Right renal pelvis (tissue), 4 donors: ENCODE measurements at regions not wholly inside any gene's neighbourhood (a gene's known extent, or its start where the extent isn't known, plus 50 kb on each side); places are given as distances from the start of the nearest gene placed in this dataset.

Experiments
- DNase-seq, 4 donors: peaks; one replicate each; pipeline ENCODE4 v3.0.0-alpha.2; 2013; ENCODE audit warnings: low read depth in 4 of 4, low spot score in 3 of 4, missing footprints in 1 of 4

DNA sequence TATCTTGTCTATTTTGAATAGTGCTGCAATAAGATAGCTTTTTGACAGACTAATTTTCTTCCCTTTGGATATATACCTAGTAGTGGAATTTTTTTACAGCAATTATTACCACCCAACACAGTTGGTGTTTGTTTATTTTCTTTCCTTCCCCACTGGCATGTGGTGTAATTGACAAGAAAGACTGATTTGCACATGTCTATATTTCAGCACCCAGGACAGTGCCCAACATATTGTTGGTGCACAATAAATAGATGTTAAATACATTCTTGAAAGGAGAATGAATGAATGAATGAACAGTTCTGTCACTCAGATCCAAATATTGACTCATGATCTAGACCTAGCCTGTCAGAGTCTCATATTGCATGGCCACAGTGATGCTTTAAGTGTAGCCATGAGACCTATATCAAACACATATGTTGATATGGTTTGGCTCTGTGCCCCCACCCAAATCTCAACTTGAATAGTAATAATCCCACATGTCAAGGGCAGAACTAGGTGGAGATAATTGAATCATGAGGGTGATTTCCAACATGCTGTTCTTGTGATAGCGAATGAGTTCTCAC is 538.2 kb downstream of the NYAP2 start:
- no peak for DNase-seq

DNA sequence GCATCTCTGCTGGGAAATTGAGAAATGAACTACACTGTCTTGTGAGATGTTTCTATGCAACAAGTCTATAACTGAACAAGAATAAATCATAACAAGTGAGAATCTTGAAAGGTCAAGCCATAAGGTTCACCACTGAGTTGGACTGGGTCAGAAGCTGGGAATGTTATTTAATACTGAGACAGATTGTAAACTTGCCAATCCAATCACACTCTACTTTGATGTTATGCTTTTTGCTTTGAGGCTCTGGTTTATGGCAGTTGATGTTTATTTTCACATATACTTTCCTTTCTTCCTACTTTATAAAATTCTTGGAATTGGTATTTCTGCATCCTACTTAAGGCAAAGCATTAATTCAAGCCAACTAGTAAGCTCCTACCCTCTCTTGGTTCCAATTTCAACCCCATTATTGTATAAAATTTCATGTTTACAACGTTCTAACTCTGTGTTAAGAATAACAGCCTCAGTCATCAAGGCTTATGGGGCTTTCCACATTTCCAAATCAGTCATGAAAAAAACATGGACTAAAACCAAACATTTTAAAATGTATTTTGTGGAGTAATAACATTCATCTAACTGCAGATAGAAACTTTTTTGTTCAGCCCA is 533.4 kb downstream of the NYAP2 start:
- DNase-seq, result no peak

DNA sequence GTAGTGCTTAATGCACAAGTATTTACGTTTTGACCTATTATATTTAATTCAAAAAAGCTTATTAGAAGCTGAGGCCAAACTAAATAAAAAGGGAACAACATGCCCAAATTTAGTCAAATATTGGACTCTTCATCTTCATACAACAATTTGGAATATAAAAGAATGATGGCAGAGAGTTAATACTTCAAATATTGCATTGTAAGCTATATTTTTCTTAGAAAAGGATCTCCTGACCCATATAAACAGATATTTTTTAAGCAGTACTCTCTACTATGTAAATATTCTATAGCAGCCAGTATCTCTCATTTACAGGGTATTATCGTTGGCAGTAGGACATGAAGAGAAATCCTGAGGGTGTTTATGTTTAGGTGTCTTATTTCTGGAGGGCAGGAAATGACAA is 531.2 kb downstream of the NYAP2 start:
- DNase-seq, result no peak

DNA sequence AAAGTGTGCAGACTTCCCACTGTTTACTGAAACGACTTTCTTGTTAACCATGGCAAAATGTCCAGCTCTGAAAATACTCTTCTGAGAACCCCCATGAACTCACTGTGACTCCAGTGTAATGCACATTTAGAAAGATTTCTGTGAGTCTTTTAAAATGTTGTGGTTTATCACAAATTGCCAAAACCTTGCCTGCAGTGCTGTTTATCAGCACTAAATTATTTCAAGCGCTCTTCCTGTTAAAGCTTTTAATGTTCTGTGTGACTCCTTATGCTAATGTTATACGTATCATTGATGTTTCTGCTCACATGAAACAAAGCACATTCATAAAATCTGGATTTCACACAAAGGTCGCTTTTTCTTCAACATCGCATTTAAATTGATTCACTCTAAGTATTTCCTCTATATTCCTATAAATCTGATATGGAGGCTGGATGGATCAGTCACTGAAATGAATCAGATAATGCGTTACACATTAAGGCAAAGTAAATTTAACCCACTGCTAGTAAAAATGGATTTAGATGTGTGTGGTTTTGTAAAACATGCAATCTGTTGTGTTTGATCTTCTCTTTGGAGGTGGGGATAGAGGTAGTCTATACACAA is 521.2 kb downstream of the NYAP2 start:
- peak in 1 of 4 donors; percentile 6 for DNase-seq

DNA sequence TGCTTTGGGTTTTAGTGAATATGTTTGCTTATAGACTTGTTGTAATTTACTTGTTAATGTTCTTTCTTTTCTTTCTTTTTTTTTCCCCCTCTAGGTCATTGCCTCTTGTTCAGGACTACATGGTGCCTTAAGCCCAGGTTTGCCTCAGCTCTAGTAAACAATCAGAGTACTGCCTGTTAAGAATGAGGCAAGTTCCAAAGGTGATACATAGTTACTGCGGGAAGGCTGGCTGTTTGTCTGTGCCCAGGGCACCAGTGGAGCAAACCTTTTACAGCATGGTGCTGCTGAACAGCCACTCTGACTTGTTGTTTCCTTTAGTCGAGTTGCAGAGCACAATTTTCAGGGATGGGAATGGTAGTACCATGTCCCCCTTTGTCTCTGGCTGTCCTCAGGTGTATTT is 517.2 kb downstream of the NYAP2 start:
- DNase-seq, result no peak

DNA sequence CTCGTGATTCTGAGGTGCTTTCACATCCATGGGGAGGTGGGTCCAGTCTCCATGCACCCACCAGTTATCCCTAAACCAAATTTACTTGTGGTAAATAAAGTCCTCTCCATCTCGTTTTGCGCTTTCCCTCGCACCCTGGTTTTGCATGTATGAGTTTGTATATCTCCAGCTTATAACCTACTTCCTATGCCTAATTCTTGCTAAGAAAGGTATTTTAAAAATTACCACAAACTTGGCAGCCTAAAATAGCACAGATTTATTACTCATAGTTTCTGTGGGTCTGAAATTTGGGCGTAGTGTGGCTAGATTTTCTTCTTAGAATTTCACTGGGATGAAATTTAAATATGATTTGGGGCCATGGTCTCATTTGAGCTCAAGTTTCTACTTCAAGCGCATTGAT is 511.5 kb downstream of the NYAP2 start:
- DNase-seq, result no peak

DNA sequence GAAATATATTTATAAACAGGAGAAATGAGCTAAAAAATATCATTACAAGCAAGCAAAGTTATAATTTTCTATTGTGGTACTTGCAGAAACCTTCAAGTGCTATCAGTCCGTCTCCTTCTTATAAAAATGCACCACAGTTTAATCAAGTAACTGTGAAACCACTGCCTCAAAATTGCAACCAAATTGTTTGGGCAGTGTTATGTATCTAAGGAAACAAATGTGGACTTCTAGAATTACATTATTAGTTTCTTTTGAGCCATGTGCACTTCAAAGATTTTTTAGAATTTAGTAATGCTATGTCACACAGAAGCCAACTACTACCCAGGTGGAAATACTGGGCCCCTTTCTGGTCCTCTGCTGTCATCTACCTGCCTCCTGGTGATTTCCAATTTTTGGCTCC is 495.6 kb downstream of the NYAP2 start:
- DNase-seq, result no peak

DNA sequence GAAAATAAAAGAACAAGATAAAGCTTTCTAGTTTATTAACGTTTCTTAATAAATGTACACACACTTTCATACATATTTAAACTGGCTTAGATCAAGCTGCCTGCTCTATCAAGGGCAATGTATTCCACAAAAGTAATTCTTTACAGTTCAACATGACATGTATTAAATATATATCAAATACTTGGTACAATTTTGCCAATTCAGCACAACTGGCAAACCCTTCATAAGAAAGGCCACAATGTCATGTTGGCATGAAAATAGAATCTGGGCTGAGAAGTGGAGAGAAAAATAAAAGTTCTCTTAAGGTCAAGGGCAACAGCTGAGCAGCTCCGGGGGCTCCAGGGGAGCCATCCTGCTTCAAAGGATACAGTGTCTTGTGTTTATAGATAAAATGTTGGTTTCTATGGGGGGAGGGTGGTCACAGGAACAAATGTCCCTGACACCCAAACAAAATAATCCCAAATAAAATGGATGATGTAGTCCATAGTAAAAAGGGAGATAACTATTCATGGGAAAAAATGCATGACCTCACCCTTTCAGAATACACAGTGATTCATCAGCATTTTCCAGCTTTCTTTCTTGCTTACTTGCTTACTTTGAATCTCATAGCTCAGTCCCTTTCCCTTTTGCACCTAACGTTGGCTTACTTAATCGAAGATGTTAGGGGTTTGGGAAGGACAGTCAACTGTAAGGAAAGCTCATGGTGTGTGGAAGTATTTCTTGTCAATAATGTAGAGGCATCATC is 494.9 kb downstream of the NYAP2 start:
- no peak for DNase-seq

DNA sequence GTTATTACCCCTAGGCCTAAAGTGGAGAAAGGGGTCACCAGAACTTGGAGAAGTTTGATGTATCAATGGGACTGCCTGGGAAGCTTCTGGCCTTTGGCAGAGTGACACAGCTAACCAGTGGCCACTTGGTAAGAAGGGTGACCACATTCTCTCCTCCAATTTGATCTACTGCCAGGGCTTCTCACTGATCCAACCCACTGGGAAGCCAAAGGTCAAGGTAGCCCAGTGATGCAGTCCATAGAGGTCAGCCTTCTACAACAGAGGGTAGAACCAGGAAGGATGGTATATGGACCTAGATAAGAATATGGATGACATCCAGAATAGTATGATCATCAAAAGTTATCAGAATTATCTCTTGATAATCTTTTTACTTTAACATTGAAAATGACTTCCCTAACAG is 493.6 kb downstream of the NYAP2 start:
- no peak for DNase-seq

DNA sequence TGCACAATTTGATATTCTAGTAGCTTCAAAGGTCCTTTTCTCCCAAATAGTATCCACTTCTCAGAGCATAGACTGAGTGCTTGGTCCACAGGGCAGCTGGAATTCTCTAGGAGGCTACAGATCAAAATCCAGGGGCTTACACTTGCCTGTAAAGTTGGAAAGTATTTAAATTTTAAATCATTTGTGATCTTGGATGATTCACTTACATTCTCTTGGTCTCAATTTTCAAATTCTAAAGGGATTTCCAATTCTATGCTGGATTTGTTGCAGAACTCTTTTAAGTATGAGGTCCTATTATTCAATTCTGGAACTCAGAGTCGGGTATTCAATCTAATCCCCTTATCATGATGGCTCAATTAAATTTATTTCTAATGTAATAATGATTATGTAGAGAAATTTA is 492.3 kb downstream of the NYAP2 start:
- DNase-seq, result no peak

DNA sequence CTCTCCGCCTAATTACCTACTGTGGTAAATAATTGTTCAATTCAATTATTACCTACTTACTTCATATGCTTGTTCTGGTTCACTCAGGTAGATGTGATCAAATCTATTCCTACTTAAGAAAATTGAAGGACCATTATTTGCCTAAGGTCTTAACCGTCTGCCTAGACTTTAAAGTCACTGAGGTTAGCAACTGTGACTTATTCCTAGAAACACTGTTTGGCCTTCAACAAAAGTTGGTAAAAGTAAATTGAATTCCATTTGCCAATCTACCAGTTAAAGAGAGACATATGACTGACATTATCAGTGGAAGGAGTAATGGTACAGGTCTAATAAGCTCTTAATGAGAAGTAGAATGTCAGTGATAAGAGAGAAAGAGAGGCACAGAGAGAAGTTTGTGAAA is 491.5 kb downstream of the NYAP2 start:
- no peak for DNase-seq

DNA sequence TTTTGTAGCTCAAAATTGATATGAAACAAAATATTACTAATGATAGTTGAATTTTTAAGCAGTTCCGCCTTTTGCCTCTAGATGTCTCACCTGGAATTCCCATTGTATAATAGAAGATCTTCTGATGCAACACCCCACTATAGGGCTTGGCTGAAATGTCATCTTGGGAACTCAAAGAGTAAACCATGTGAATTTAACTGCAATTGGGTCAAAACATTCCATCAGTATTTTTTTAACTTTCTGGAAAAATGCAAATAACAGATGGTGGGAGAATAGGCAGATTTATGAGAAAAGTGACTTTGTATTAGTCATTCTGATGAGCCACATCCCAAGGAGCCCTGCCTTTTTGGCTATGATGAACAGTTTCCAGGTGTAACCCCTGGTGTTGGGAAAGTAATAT is 489.9 kb downstream of the NYAP2 start:
- DNase-seq, result peak in 1 of 4 donors; percentile 12

DNA sequence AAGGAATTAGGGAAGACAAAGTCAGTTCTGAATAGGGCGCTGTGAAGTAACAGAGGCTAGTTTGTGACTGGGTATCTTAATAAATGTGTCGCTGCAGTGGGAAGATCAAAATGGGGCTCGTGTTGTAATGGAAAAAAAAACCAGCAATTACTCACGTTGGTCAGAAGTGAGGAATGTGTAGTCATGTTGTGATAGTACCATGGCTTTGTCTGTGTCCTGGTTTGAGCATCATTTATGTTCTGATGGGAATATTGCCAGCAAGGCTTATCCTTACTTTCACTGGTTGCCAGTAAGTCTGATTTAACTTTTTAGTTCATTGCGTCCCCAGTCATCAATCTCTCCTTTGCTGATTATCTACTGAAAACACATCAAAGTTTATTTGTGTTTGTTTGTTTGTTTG is 467.6 kb downstream of the NYAP2 start:
- DNase-seq, result no peak

DNA sequence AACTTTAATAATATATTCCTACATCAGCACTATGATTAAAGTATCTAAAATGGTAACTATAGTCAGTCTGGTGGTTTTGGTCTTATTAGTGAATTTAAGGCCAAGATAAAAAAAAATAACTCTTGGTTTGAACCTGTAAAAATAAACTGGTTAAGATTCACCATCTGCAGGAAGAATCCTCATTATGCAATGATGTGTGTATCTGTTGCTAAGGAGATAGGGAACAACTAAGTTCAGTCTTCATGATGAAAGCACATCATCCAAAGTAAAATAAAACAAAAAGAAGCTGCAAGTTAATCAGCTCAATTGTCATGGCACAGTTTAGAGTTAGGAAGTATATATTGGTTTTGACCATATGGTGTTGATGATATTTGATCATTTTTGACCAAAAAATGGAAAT is 466.0 kb downstream of the NYAP2 start:
- DNase-seq, result no peak

DNA sequence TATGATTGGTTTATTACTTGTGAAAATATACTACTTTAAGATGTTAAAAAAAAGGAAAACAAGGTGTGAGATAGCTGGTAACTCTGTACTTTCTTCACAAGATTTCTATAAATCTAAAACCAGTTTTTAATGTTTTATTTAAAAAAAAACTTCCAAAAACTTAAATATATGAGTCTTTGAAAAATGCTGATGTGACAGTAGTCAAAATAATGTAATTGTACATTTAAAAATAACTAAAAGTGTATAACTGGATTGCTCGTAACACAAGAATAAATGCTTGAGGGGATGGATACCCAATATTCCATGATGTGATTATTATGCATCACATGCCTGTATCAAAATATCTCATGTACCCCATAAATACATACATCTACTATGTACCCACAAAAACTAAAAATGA is 464.9 kb downstream of the NYAP2 start:
- DNase-seq, result no peak

DNA sequence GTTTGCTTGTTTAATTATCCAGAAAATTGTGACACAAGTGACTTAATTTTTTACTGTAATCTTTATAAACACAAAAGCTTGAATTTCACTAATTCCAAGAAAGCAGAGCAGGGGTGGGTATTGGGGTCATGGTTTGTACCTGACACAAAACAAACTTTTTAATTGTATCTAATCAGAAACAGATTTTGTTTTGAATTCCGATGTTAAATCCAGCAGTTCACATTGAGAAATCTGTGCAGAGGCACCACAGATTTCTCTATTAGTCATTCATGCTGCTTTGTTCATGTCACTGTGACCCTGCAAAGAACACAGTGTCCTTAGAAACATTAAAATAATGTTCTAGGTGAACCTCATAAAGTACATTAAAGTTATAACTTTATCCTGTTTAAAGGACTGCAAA is 443.4 kb downstream of the NYAP2 start:
- no peak for DNase-seq

DNA sequence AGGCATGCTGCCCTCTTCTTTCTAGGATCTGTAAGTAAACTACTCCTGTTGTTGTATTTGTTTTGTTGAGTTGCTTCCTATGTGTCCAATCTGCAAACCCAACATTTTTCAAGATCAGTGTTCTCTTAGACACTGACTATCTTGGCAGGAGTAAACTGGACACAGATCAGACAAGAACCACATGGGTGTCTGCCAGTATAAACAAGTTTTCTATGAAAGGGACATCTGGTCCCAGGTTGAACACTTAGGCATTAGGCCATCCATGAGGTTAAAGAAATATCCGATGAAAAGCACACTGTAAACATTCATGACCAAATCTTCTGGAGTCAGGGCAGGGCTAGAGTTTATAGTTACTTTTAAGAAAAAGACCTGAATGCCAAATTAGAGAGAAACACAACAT is 441.8 kb downstream of the NYAP2 start:
- DNase-seq, result no peak

DNA sequence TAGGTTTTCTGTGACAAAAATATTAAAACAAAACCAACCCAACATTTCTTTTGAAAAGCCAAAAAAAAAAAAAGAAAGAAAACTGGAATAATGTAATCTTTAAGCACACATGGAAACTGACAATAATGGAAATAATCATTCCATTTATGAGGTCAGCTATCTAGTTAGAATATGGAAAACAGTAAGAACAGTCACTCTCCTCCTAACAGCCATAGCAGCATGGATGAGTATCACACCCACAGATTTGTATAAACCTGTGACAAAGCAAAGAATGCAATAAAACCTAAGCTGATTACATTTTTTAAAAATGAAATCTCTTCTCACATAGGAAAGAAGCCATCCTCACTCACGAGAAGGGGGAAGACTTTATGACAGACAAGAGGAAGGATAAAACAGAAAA is 437.8 kb downstream of the NYAP2 start:
- no peak for DNase-seq

DNA sequence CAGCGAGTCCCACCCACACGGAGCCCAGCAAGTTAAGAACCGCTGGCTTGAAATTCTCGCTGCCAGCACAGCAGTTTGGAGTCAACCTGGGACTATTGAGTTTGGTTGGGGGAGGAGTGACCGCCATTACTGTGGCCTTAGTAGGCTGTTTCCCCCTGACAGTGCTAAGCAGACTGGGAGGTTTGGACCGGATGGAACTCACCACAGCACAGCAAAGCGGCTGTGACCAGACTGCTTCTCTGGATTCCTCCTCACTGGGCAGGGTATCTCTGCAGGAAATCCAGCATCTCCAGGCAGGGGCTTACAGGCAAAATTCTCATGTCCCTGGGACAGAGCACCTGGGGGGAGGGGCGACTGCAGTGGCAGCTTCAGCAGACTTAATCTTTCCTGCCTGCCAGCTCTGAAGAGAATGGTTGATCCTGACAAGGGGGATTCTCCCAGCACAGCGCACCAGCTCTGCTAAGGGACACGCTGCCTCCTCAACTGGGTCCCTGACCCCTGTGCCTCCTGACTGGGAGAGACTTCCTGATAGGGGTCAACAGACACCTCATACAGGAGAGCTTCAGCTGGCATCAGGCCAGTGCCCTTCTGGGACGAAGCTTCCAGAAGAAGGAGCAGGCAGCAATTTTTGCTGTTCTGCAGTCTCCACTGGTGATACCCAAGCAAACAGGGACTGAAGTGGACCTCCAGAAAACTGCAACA is 425.4 kb downstream of the NYAP2 start:
- no peak for DNase-seq

DNA sequence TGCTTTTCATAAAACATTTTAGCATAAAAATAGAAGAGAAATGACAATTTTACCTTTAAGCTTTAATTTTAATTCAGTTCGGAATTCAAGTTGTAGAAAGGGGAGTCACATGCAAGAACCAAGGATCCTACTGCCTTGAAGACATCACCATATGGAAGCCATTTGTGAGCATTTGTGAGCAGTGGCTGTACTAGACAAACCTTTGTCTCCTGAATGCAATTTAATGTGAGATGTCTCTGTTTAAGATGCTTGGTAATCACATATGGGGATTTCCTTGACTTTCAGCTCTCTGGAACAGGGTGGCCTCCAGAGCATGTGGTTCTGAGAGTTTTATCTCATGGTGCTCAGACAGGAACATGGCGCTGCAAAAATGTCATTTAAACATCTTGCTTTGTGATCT is 421.8 kb downstream of the NYAP2 start:
- no peak for DNase-seq

DNA sequence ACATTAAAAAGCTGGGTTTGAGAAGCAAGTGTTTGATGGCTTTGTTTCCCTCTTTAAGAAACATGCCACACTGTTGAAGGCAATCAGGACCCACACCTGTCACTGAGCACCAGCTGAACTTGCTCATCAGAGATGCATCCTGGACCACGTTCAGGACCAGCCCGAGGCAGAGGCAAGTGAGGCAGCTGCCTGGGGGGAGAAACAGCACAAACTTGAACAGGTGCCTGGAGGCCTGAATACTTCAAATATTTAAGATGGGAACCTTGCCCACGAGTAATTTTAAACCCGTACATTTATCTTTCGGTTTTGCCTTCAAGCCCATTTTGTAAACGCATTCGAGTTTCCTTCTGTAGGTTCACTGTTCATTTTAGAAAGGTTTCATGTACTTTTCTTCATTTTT is 421.3 kb downstream of the NYAP2 start:
- no peak for DNase-seq
